Suprapubic skin (tissue), 4 donors: ENCODE measurements at regions not wholly inside any gene's neighbourhood (a gene's known extent, or its start where the extent isn't known, plus 50 kb on each side); places are given as distances from the start of the nearest gene placed in this dataset.

Experiments
- DNase-seq, 2 donors: peaks; one replicate each; pipeline ENCODE4 v3.0.0-alpha.2; 2019; ENCODE audit warnings: low spot score in 2 of 2
- H3K27ac ChIP-seq: fragments of 200-600 bp; sonication (generic); one replicate; pipeline ENCODE4 v1.5.1; 2019
- H3K27me3 ChIP-seq: fragments of 200-600 bp; sonication (generic); one replicate; pipeline ENCODE4 v1.5.1; 2019
- H3K36me3 ChIP-seq: fragments of 200-600 bp; sonication (generic); one replicate; pipeline ENCODE4 v1.5.1; 2019
- H3K4me1 ChIP-seq: fragments of 200-600 bp; sonication (generic); one replicate; pipeline ENCODE4 v1.5.1; 2019
- H3K4me3 ChIP-seq: fragments of 200-600 bp; sonication (generic); one replicate; pipeline ENCODE4 v1.5.1; 2019; ENCODE audit warnings: mild to moderate bottlenecking
- H3K9me3 ChIP-seq: fragments of 200-600 bp; sonication (generic); one replicate; pipeline ENCODE4 v1.5.1; 2019
- EP300 ChIP-seq: sonication (generic); formaldehyde crosslinking; IDR thresholded peaks from one replicate; pipeline ENCODE4 v1.6.1; 2017; ENCODE audit warnings: antibody characterized with exemption
- POLR2A ChIP-seq, 2 donors: fragments of 450-650 bp; IDR thresholded peaks; one replicate each; pipeline ENCODE4 v1.6.1; 2017; ENCODE audit warnings: antibody characterized with exemption in 2 of 2, mild to moderate bottlenecking in 2 of 2, moderate library complexity in 2 of 2
- POLR2AphosphoS5 ChIP-seq, 3 donors: sonication (generic); formaldehyde crosslinking; IDR thresholded peaks; one replicate each; pipeline ENCODE4 v1.6.1; 2017; ENCODE audit warnings: antibody characterized with exemption in 3 of 3
- WGBS: methylation state at CpG from one replicate; pipeline ENCODE4 v1.1.5; 2018; 5-methylcytosine and 5-hydroxymethylcytosine counted together
- TF ChIP-seq, protein P1 (sequence below), 2 donors: fragments of 200-600 bp in 1 of 2; fragments of 450-650 bp in 1 of 2; sonication (generic) in 1 of 2; IDR thresholded peaks; one replicate each; pipeline ENCODE4 v1.5.1; 2016 to 2019; ENCODE audit warnings: antibody characterized with exemption in 2 of 2, mild to moderate bottlenecking in 1 of 2, moderate library complexity in 1 of 2

DNA sequence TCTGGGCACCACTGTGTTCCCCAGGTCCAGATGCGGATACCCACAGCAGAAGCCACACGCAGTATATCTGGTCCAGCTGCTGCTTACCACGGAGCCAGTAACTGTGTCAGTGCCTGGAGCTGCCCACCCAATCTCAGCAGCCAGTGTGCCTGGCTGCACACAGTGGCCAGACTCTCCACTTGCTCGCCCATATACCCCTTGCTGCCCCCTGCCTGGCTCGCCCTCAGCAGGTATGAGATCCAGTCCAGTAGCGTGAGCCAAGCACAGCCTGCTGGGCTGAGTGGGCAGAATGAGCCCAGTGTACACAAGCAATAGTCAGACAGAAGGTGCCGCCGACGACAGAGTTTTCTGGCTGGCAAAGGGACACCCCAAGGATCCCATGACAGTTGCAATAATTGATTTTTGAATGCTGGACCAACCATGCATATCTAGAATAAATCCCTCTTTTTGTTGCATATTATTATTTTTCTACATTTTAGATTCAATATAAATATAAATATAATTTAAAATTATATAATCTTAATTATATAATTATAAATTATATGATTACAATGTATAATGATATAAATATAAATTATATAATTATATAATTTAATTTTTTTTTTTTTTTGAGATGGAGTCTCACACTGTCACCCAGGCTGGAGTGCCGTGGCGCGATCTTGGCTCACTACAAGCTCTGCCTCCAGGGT is 918.8 kb upstream of the MIR17HG start:
- Histone ChIP-seq H3K9me3 (no peaks in the 10 kb centered on the region), H3K27ac (no peak overlapping the region), H3K36me3 (no peaks in the 10 kb centered on the region), H3K4me3 (no peak overlapping the region), H3K27me3 (no peaks in the 10 kb centered on the region), H3K4me1 (no peaks in the 10 kb centered on the region)
- WGBS: 83% methylated on average over 11 of the region's 12 CpGs
- TF ChIP-seq, protein P1, sequence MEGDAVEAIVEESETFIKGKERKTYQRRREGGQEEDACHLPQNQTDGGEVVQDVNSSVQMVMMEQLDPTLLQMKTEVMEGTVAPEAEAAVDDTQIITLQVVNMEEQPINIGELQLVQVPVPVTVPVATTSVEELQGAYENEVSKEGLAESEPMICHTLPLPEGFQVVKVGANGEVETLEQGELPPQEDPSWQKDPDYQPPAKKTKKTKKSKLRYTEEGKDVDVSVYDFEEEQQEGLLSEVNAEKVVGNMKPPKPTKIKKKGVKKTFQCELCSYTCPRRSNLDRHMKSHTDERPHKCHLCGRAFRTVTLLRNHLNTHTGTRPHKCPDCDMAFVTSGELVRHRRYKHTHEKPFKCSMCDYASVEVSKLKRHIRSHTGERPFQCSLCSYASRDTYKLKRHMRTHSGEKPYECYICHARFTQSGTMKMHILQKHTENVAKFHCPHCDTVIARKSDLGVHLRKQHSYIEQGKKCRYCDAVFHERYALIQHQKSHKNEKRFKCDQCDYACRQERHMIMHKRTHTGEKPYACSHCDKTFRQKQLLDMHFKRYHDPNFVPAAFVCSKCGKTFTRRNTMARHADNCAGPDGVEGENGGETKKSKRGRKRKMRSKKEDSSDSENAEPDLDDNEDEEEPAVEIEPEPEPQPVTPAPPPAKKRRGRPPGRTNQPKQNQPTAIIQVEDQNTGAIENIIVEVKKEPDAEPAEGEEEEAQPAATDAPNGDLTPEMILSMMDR (IDR thresholded peaks at IDR 0.05): no peak
- TF ChIP-seq POLR2AphosphoS5 (IDR thresholded peaks at IDR 0.05) (no peak), EP300 (no peak), POLR2A (IDR thresholded peaks at IDR 0.05) (no peak)
- no peak for DNase-seq

DNA sequence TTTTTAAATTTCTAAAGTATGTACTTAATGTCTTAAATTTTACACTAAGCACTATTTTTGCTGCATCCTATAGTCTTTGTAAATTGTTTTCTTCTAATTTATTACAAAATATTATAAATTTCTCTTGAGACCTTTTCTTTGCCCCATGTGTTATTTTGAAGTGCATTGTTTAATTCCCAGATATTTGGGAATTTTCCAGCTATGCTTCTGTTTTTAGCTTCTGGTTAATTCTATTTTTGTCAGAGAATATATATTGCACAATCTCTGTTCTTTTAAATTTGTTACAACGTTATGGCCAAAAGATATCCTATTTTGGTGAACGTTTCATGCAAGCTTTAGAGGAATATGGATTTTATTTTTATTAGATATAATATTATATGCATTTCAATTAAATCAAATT is 917.4 kb upstream of the MIR17HG start:
- no peak overlapping the region for H3K27ac ChIP-seq
- no peak for DNase-seq
- no peaks in the 10 kb centered on the region for H3K9me3 ChIP-seq
- no peak overlapping the region for H3K4me3 ChIP-seq
- no peaks in the 10 kb centered on the region for H3K4me1 ChIP-seq
- no peak for TF ChIP-seq EP300
- no peak for TF ChIP-seq POLR2AphosphoS5 (IDR thresholded peaks at IDR 0.05)
- TF ChIP-seq, protein P1 (IDR thresholded peaks at IDR 0.05): no peak
- no peak for TF ChIP-seq POLR2A (IDR thresholded peaks at IDR 0.05)
- WGBS: 34% methylated on average over 2 of the region's 2 CpGs
- no peaks in the 10 kb centered on the region for H3K36me3 ChIP-seq
- no peaks in the 10 kb centered on the region for H3K27me3 ChIP-seq

DNA sequence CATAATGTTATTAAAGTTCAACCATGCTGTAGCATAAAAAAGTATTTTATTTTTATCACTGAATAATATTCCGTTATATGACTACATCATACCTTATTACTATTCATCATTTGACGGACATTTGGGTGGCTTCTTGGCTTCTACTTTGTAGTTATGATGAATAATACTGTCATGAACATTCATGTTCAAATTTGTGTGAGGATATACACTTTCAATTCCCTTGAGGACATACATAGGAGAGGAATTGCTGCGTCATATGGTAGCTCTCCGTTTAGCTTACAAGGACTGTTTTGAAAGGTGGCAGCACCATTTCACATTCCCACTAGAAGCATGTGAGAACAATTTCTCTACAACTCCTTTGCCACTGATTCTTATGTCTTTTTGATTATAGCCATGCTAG is 910.8 kb upstream of the MIR17HG start:
- no peak overlapping the region for H3K4me3 ChIP-seq
- H3K27ac ChIP-seq: no peak overlapping the region
- no peak for DNase-seq
- 71% methylated on average over 4 of the region's 4 CpGs for WGBS
- H3K36me3 ChIP-seq: no peaks in the 10 kb centered on the region
- no peaks in the 10 kb centered on the region for H3K4me1 ChIP-seq
- TF ChIP-seq, protein P1 (IDR thresholded peaks at IDR 0.05): no peak
- TF ChIP-seq POLR2AphosphoS5 (IDR thresholded peaks at IDR 0.05) (no peak), POLR2A (IDR thresholded peaks at IDR 0.05) (no peak), EP300 (no peak)
- H3K27me3 ChIP-seq: no peaks in the 10 kb centered on the region
- no peaks in the 10 kb centered on the region for H3K9me3 ChIP-seq

DNA sequence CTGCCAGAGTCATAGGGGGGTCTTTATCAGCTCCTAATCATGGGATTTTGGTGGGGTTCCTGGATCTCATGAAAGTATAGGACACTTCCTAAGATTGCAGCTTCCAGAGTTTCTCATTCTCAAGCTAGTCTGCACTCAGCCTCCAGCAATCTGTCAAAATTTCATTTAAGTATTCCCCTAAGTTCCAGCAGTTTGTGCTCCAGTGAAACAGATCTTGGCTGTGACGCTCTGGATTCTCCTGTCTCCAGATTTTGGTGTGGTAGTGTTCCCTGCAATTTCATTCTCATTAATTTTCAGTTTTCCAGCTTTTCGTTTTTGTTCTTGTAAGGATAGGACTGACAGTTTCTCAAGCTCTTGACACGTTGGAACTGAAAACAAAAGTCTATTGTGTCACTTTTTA is 908.9 kb upstream of the MIR17HG start:
- 51% methylated on average over 3 of the region's 3 CpGs for WGBS
- no peak for DNase-seq

DNA sequence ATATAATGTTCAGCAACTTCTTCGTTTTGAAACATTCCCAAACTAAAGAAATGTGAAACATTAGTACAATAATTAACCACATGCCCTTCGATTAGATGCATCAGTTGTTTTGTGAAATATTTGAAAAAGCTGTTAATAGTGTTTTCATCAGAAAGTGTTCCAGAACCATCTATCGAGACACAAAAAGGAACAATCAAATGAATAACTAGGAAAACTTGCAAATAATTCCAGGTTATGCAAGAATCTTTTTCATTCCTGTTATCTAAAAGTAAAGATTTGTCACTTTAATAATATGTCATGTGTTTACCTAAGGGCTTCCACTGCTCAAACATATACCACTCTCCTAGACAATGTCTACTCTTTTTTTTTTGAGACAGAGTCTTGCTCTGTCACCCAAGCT is 904.2 kb upstream of the MIR17HG start:
- DNase-seq: no peak
- TF ChIP-seq, protein P1 (IDR thresholded peaks at IDR 0.05): no peak
- TF ChIP-seq POLR2A (IDR thresholded peaks at IDR 0.05) (no peak), EP300 (no peak), POLR2AphosphoS5 (IDR thresholded peaks at IDR 0.05) (no peak)
- H3K27ac ChIP-seq: no peak overlapping the region
- WGBS: 84% methylated on average over 3 of the region's 3 CpGs
- H3K36me3 ChIP-seq: no peaks in the 10 kb centered on the region
- H3K9me3 ChIP-seq: no peaks in the 10 kb centered on the region
- no peaks in the 10 kb centered on the region for H3K27me3 ChIP-seq
- H3K4me3 ChIP-seq: no peak overlapping the region
- H3K4me1 ChIP-seq: peaks cover 7% of the 10 kb centered on the region

More for the DNA sequence above, 908.9 kb upstream of the MIR17HG start:
- H3K4me1 ChIP-seq: no peaks in the 10 kb centered on the region
- H3K4me3 ChIP-seq: no peak overlapping the region
- H3K36me3 ChIP-seq: no peaks in the 10 kb centered on the region
- no peak overlapping the region for H3K27ac ChIP-seq
- no peaks in the 10 kb centered on the region for H3K9me3 ChIP-seq
- TF ChIP-seq POLR2A (IDR thresholded peaks at IDR 0.05) (no peak), POLR2AphosphoS5 (IDR thresholded peaks at IDR 0.05) (no peak), EP300 (no peak)
- TF ChIP-seq, protein P1 (IDR thresholded peaks at IDR 0.05): no peak
- H3K27me3 ChIP-seq: no peaks in the 10 kb centered on the region
